GM23338 (cell line): ENCODE measurements at regions not wholly inside any gene's neighbourhood (a gene's known extent, or its start where the extent isn't known, plus 50 kb on each side); places are given as distances from the start of the nearest gene placed in this dataset.

Experiments used
- ATAC-seq: fragments of 200-7000 bp; cut with Tn5 transposase; 3 replicates; pipeline ENCODE4 v1.9.1; 2020
- DNase-seq: peaks from one replicate; pipeline ENCODE4 v3.0.0-alpha.2; 2015; ENCODE audit warnings: low spot score
- H2AFZ ChIP-seq: fragments of 200-600 bp; sonication (generic); 2 replicates; pipeline ENCODE4 v1.8.0; 2016; ENCODE audit warnings: antibody characterized with exemption, mild to moderate bottlenecking, moderate library complexity
- H3F3A ChIP-seq: fragments of 200-600 bp; sonication (generic); replicated peaks from 2 replicates; pipeline ENCODE4 v1.8.0; 2017; ENCODE audit warnings: antibody characterized with exemption, mixed run types, low read depth
- H3K27ac ChIP-seq: fragments of 200-600 bp; sonication (generic); 2 replicates; pipeline ENCODE4 v1.6.1; 2016; ENCODE audit warnings: low read depth
- H3K27me3 ChIP-seq: fragments of 200-600 bp; sonication (generic); 2 replicates; pipeline ENCODE4 v1.8.0; 2016; ENCODE audit warnings: mild to moderate bottlenecking, mixed run types, moderate library complexity; ENCODE audit not compliant: insufficient read depth
- H3K36me3 ChIP-seq: fragments of 200-600 bp; sonication (generic); 2 replicates; pipeline ENCODE4 v1.8.0; 2016; ENCODE audit warnings: mild to moderate bottlenecking; ENCODE audit not compliant: insufficient read depth
- H3K4me1 ChIP-seq: fragments of 200-600 bp; sonication (generic); 2 replicates; pipeline ENCODE4 v1.8.0; 2016; ENCODE audit warnings: mild to moderate bottlenecking, moderate library complexity; ENCODE audit not compliant: insufficient read depth
- H3K4me2 ChIP-seq: fragments of 200-600 bp; sonication (generic); 2 replicates; pipeline ENCODE4 v1.7.1; 2017; ENCODE audit warnings: mixed run types
- H3K4me3 ChIP-seq: fragments of 200-600 bp; sonication (generic); 2 replicates; pipeline ENCODE4 v1.6.1; 2016; ENCODE audit warnings: mixed run types
- H3K79me2 ChIP-seq: fragments of 200-600 bp; sonication (generic); replicated peaks from 2 replicates; pipeline ENCODE4 v1.8.0; 2017; ENCODE audit warnings: mild to moderate bottlenecking; ENCODE audit not compliant: insufficient read depth
- H3K9me2 ChIP-seq: fragments of 200-600 bp; sonication (generic); 2 replicates; pipeline ENCODE4 v1.8.0; 2017; ENCODE audit not compliant: insufficient read depth
- H4K20me1 ChIP-seq: fragments of 200-600 bp; sonication (generic); replicated peaks from 2 replicates; pipeline ENCODE4 v1.8.0; 2017; ENCODE audit warnings: mild to moderate bottlenecking; ENCODE audit not compliant: insufficient read depth
- H3K27ac Mint-ChIP-seq: 2 replicates; pipeline ENCODE4 v1.8.0; 2020; ENCODE audit warnings: inconsistent platforms, mild to moderate bottlenecking, moderate library complexity, mixed read lengths
- H3K27me3 Mint-ChIP-seq: 3 replicates; pipeline ENCODE4 v1.8.0; 2022; ENCODE audit warnings: low read depth, mild to moderate bottlenecking, moderate library complexity, mixed read lengths, inconsistent platforms; ENCODE audit not compliant: insufficient read depth, poor library complexity
- H3K36me3 Mint-ChIP-seq: 3 replicates; pipeline ENCODE4 v1.8.0; 2021; ENCODE audit warnings: low read depth, mild to moderate bottlenecking, inconsistent platforms, moderate library complexity, mixed read lengths
- H3K4me1 Mint-ChIP-seq: 3 replicates; pipeline ENCODE4 v1.8.0; 2020; ENCODE audit warnings: mild to moderate bottlenecking, inconsistent platforms, mixed read lengths
- H3K4me3 Mint-ChIP-seq: 3 replicates; pipeline ENCODE4 v1.8.0; 2021; ENCODE audit warnings: moderate library complexity, mild to moderate bottlenecking, inconsistent platforms, mixed read lengths
- H3K9me3 Mint-ChIP-seq: 3 replicates; pipeline ENCODE4 v1.8.0; 2020; ENCODE audit warnings: moderate library complexity, mild to moderate bottlenecking, inconsistent platforms, mixed read lengths
- CREB1 ChIP-seq: fragments of 250-450 bp; sonication (Bioruptor Pico); IDR thresholded peaks from 2 replicates; pipeline ENCODE4 v1.5.0; 2020; ENCODE audit warnings: low read depth, mild to moderate bottlenecking, moderate library complexity
- CTCF ChIP-seq, 2 experiments: fragments of 200-600 bp in 1 of 2; sonication (generic) in 1 of 2; conservative IDR thresholded peaks; 2 replicates each; pipeline versions ENCODE4 v1.5.1 to v1.6.1; 2016 to 2017; ENCODE audit warnings: antibody characterized with exemption in 2 of 2, low read depth in 2 of 2, mild to moderate bottlenecking in 2 of 2, moderate library complexity in 1 of 2
- ETS1 ChIP-seq: IDR thresholded peaks from 2 replicates; pipeline ENCODE4 v1.6.1; 2016; ENCODE audit warnings: antibody characterized with exemption
- EZH2 ChIP-seq: fragments of 200-600 bp; sonication (generic); IDR thresholded peaks from one replicate; pipeline ENCODE4 v1.8.0; 2017; ENCODE audit warnings: antibody characterized with exemption, mild to moderate bottlenecking, low read depth; ENCODE audit not compliant: unreplicated experiment
- EZH2phosphoT487 ChIP-seq: fragments of 200-600 bp; sonication (generic); IDR thresholded peaks from one replicate; pipeline ENCODE4 v1.8.1; 2018; ENCODE audit warnings: antibody characterized with exemption; ENCODE audit not compliant: unreplicated experiment
- JUNB ChIP-seq: IDR thresholded peaks from one replicate; pipeline ENCODE4 v1.6.1; 2016; ENCODE audit warnings: antibody characterized with exemption; ENCODE audit not compliant: unreplicated experiment
- NANOG ChIP-seq: IDR thresholded peaks from 2 replicates; pipeline ENCODE4 v1.6.1; 2016; ENCODE audit warnings: antibody characterized with exemption, borderline replicate concordance
- POLR2AphosphoS5 ChIP-seq: IDR thresholded peaks from 2 replicates; pipeline ENCODE4 v1.6.1; 2016; ENCODE audit warnings: antibody characterized with exemption, low read depth
- REST ChIP-seq: IDR thresholded peaks from one replicate; pipeline ENCODE4 v1.6.1; 2018; ENCODE audit warnings: antibody characterized with exemption; ENCODE audit not compliant: unreplicated experiment
- STAT1 ChIP-seq: IDR thresholded peaks from one replicate; pipeline ENCODE4 v1.6.1; 2016; ENCODE audit warnings: antibody characterized with exemption; ENCODE audit not compliant: unreplicated experiment
- ZNF114 ChIP-seq: fragments of 250-450 bp; sonication (Bioruptor Pico); IDR thresholded peaks from 2 replicates; pipeline ENCODE4 v1.5.0; 2020; ENCODE audit warnings: mild to moderate bottlenecking, moderate library complexity
- ZNF331 ChIP-seq: fragments of 250-450 bp; sonication (Bioruptor Pico); IDR thresholded peaks from 2 replicates; pipeline ENCODE4 v1.5.0; 2020; ENCODE audit warnings: low read depth, mild to moderate bottlenecking, moderate library complexity
- ZNF462 ChIP-seq: fragments of 250-450 bp; sonication (Bioruptor Pico); IDR thresholded peaks from 2 replicates; pipeline ENCODE4 v1.5.0; 2020; ENCODE audit warnings: mild to moderate bottlenecking, moderate library complexity

- peaks cover 3% of the 10 kb centered on the region; the same call in 1 of the 3 replicates for H3K36me3 Mint-ChIP-seq
- no peak overlapping the region for H3K27ac Mint-ChIP-seq
- peaks cover 4% of the 10 kb centered on the region; the same call in 2 of the 3 replicates for H3K9me3 Mint-ChIP-seq
Observed at GRCh38 chr3:70506775-70507174, 194.3 kb upstream of the MDFIC2 start.

More at GRCh38 chr3:70506775-70507174, 194.3 kb upstream of the MDFIC2 start:
- Histone ChIP-seq H3K4me1 (peaks cover 9% of the 10 kb centered on the region; the same call in 1 of the 2 replicates), H3K9me2 (0 out of 2 replicates have a peak, but pooled peaks cover 6% of the 10 kb centered on the region), H3K4me2 (no peak overlapping the region), H3K79me2 (no peaks in the 10 kb centered on the region), H3K27me3 (no peaks in the 10 kb centered on the region), H2AFZ (no peak overlapping the region), H4K20me1 (no peaks in the 10 kb centered on the region), H3F3A (no peaks in the 10 kb centered on the region), H3K27ac (no peak overlapping the region), H3K36me3 (no peaks in the 10 kb centered on the region), H3K4me3 (no peak overlapping the region)
- H3K27me3 Mint-ChIP-seq = no peaks in the 10 kb centered on the region
- ATAC-seq (no peak), DNase-seq (no peak)
- no peak overlapping the region for H3K4me3 Mint-ChIP-seq
- H3K4me1 Mint-ChIP-seq = peaks cover 14% of the 10 kb centered on the region
- TF ChIP-seq EZH2 (no peak), EZH2phosphoT487 (no peak), ETS1 (no peak), CTCF (conservative IDR thresholded peaks at IDR 0.05; ENCODE audit: low read depth in 2 of 2) (no peak), ZNF462 (no peak), ZNF114 (CRISPR knock-in tag) (no peak), STAT1 (no peak), CREB1 (no peak), POLR2AphosphoS5 (no peak), REST (no peak), NANOG (no peak), ZNF331 (CRISPR knock-in tag) (no peak), JUNB (no peak)
